ENCODE measurements at regions not wholly inside any gene's neighbourhood (a gene's known extent, or its start where the extent isn't known, plus 50 kb on each side); places are given as distances from the start of the nearest gene placed in this dataset.

- no peak for ATAC-seq
- no peaks in the 10 kb centered on the region for H3K9me3 Mint-ChIP-seq
- H3K27me3 Mint-ChIP-seq, result no peaks in the 10 kb centered on the region
- no peak for DNase-seq
- no peaks in the 10 kb centered on the region for H3K4me1 Mint-ChIP-seq
- no peak overlapping the region for H3K4me3 Mint-ChIP-seq
- peak overlapping the region in 1 of 2 donors; percentile 72 for H3K27ac Mint-ChIP-seq
Observed at GRCh38 chr2:145186303-145186702, 666.4 kb upstream of the ZEB2 start.

- Mint-ChIP-seq H3K4me3 (no peak overlapping the region), H3K9me3 (no peaks in the 10 kb centered on the region), H3K27me3 (no peaks in the 10 kb centered on the region), H3K27ac (no peak overlapping the region), H3K4me1 (no peaks in the 10 kb centered on the region)
- no peak for DNase-seq
- no peak for ATAC-seq
Observed at GRCh38 chr2:145185696-145186095, 665.8 kb upstream of the ZEB2 start.

GRCh38 chr2:145184741-145185651, 665.1 kb upstream of the ZEB2 start:
- no peaks in the 10 kb centered on the region for H3K9me3 Mint-ChIP-seq
- H3K27ac Mint-ChIP-seq, result no peak overlapping the region
- H3K27me3 Mint-ChIP-seq, result no peaks in the 10 kb centered on the region
- H3K4me1 Mint-ChIP-seq, result no peaks in the 10 kb centered on the region
- no peak for DNase-seq
- no peak overlapping the region for H3K4me3 Mint-ChIP-seq
- ATAC-seq, result no peak

GRCh38 chr2:145169285-145169684, 649.4 kb upstream of the ZEB2 start:
- Mint-ChIP-seq H3K9me3 (no peaks in the 10 kb centered on the region), H3K27me3 (no peaks in the 10 kb centered on the region), H3K27ac (no peak overlapping the region), H3K4me1 (no peaks in the 10 kb centered on the region), H3K4me3 (no peak overlapping the region)
- ATAC-seq (no peak), DNase-seq (no peak)

- Mint-ChIP-seq H3K27me3 (no peaks in the 10 kb centered on the region), H3K4me3 (no peak overlapping the region), H3K9me3 (no peaks in the 10 kb centered on the region), H3K27ac (no peak overlapping the region), H3K4me1 (no peaks in the 10 kb centered on the region)
- ATAC-seq, result no peak
- no peak for DNase-seq
Observed at GRCh38 chr2:145168091-145168490, 648.2 kb upstream of the ZEB2 start.

GRCh38 chr2:145166731-145167302, 646.9 kb upstream of the ZEB2 start:
- Mint-ChIP-seq H3K27me3 (no peaks in the 10 kb centered on the region), H3K9me3 (no peaks in the 10 kb centered on the region), H3K4me1 (no peaks in the 10 kb centered on the region), H3K27ac (no peak overlapping the region), H3K4me3 (no peak overlapping the region)
- DNase-seq (no peak), ATAC-seq (no peak)

- Mint-ChIP-seq H3K4me3 (no peak overlapping the region), H3K27ac (no peak overlapping the region), H3K4me1 (no peaks in the 10 kb centered on the region), H3K9me3 (no peaks in the 10 kb centered on the region), H3K27me3 (no peaks in the 10 kb centered on the region)
- ATAC-seq (no peak), DNase-seq (no peak)
Observed at GRCh38 chr2:145161656-145162055, 641.7 kb upstream of the ZEB2 start.

GRCh38 chr2:145160855-145161254, 640.9 kb upstream of the ZEB2 start:
- no peaks in the 10 kb centered on the region for H3K4me1 Mint-ChIP-seq
- ATAC-seq, result no peak
- DNase-seq, result no peak
- H3K4me3 Mint-ChIP-seq, result no peak overlapping the region
- H3K9me3 Mint-ChIP-seq, result peaks cover 0 to 3% of the 10 kb centered on the region in 2 donors
- H3K27ac Mint-ChIP-seq, result no peak overlapping the region
- H3K27me3 Mint-ChIP-seq, result no peaks in the 10 kb centered on the region

GRCh38 chr2:145159676-145160075, 639.8 kb upstream of the ZEB2 start:
- Mint-ChIP-seq H3K27ac (no peak overlapping the region), H3K27me3 (no peaks in the 10 kb centered on the region), H3K4me3 (no peak overlapping the region), H3K4me1 (no peaks in the 10 kb centered on the region), H3K9me3 (peaks cover 0 to 9% of the 10 kb centered on the region in 2 donors)
- DNase-seq (no peak), ATAC-seq (no peak)

- DNase-seq, result no peak
- ATAC-seq, result no peak
- no peaks in the 10 kb centered on the region for H3K27me3 Mint-ChIP-seq
- H3K4me1 Mint-ChIP-seq, result no peaks in the 10 kb centered on the region
- peaks cover 5 to 9% of the 10 kb centered on the region in 2 donors for H3K9me3 Mint-ChIP-seq
- H3K27ac Mint-ChIP-seq, result no peak overlapping the region
- H3K4me3 Mint-ChIP-seq, result no peak overlapping the region
Observed at GRCh38 chr2:145157741-145158591, 638.0 kb upstream of the ZEB2 start.

GRCh38 chr2:145157036-145157675, 637.2 kb upstream of the ZEB2 start:
- ATAC-seq, result no peak
- H3K9me3 Mint-ChIP-seq, result peaks cover 5 to 9% of the 10 kb centered on the region in 2 donors

GRCh38 chr2:145156199-145156598, 636.3 kb upstream of the ZEB2 start:
- Mint-ChIP-seq H3K27me3 (no peaks in the 10 kb centered on the region), H3K9me3 (peaks cover 5 to 14% of the 10 kb centered on the region in 2 donors), H3K27ac (no peak overlapping the region), H3K4me3 (no peak overlapping the region), H3K4me1 (no peaks in the 10 kb centered on the region)
- ATAC-seq, result no peak
- DNase-seq, result no peak

More at GRCh38 chr2:145157036-145157675, 637.2 kb upstream of the ZEB2 start:
- DNase-seq, result no peak
- no peaks in the 10 kb centered on the region for H3K4me1 Mint-ChIP-seq
- no peak overlapping the region for H3K27ac Mint-ChIP-seq
- H3K27me3 Mint-ChIP-seq, result no peaks in the 10 kb centered on the region
- H3K4me3 Mint-ChIP-seq, result no peak overlapping the region

- Mint-ChIP-seq H3K27ac (no peak overlapping the region), H3K4me1 (no peaks in the 10 kb centered on the region), H3K27me3 (no peaks in the 10 kb centered on the region), H3K9me3 (peaks cover 5 to 15% of the 10 kb centered on the region in 2 donors), H3K4me3 (no peak overlapping the region)
- ATAC-seq (no peak), DNase-seq (no peak)
Observed at GRCh38 chr2:145155196-145155595, 635.3 kb upstream of the ZEB2 start.

- peaks cover 5 to 15% of the 10 kb centered on the region in 2 donors for H3K9me3 Mint-ChIP-seq
- H3K27me3 Mint-ChIP-seq, result no peaks in the 10 kb centered on the region
- no peak for DNase-seq
- H3K4me1 Mint-ChIP-seq, result no peaks in the 10 kb centered on the region
- H3K27ac Mint-ChIP-seq, result no peak overlapping the region
- H3K4me3 Mint-ChIP-seq, result no peak overlapping the region
- ATAC-seq, result no peak
Observed at GRCh38 chr2:145154731-145155130, 634.8 kb upstream of the ZEB2 start.

GRCh38 chr2:145146691-145147090, 626.8 kb upstream of the ZEB2 start:
- no peak overlapping the region for H3K27ac Mint-ChIP-seq
- no peaks in the 10 kb centered on the region for H3K27me3 Mint-ChIP-seq
- DNase-seq (no peak), ATAC-seq (no peak)
- H3K4me3 Mint-ChIP-seq, result no peak overlapping the region
- H3K9me3 Mint-ChIP-seq, result peaks cover 0 to 7% of the 10 kb centered on the region in 2 donors
- H3K4me1 Mint-ChIP-seq, result no peaks in the 10 kb centered on the region
